ENCODE measurements at regions not wholly inside any gene's neighbourhood (a gene's known extent, or its start where the extent isn't known, plus 50 kb on each side); places are given as distances from the start of the nearest gene placed in this dataset.
"Not testable (repeated sequence)": the region's sequence is repeated elsewhere in the genome, so short reads cannot be mapped to it uniquely, and the experiment has no call there.

DNA sequence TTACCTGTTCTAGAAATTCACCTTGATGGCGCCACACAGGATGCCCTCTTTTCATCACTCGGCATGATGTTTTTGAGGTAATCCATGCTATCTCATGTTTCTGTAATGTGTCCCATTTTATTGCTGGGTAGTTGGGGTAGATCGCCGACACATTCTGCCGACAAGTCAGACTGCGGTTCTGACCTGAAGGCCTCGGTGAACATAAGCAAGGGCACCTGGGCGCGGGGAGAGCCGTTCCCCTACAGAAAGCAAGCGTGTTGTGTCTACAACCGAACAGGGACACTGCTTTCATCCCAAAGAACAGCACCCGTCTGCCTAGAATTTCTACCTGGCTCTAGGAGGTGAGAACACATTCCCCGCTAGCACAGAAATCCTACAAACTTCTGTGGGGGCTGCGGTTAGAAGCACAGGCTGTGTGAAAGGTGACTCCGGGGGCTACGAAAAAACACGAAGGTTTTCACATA is 149.2 kb downstream of the PPIAL4G start:
- Histone ChIP-seq H3K4me3 (ENCODE audit: low read depth in 2 of 2, low read length in 2 of 2) (peak overlapping the region; percentile 68 to 85), H3K4me1 (ENCODE audit: control insufficient read depth, insufficient read depth, low read length) (peaks cover 5% of the 10 kb centered on the region), H3K36me3 (ENCODE audit: control insufficient read depth, insufficient read depth, low read length) (no peaks in the 10 kb centered on the region), H3K27me3 (ENCODE audit: control insufficient read depth, insufficient read depth, low read length) (no peaks in the 10 kb centered on the region), H3K9me3 (ENCODE audit: control insufficient read depth, insufficient read depth, low read depth, low read length) (no peaks in the 10 kb centered on the region), H3K27ac (ENCODE audit: low read length) (peak overlapping the region; percentile 94)
- ATAC-seq: peak; percentile 21
- in situ Hi-C loops (cut with HindIII; ENCODE audit: low pct_unique_long_range_greater_than_20kb, low sequenced_read_pairs) (no loop called here), intact Hi-C loops (cut with micrococcal nuclease; ENCODE audit: unreplicated experiment) (loop anchor here (5.0 kb wide), 1 partner anchor 72 kb away; no protein-coding TSS in a partner anchor)
- no TSS peak for BruUV-seq (replicated peaks)
- DNase-seq (ENCODE audit: low read depth, low spot score): no peak
- ChIA-PET POLR2A (interaction anchor here (0.6 to 3.8 kb wide), 13 partner anchors 8 to 295 kb away, joined by 3 to 81 read pairs (median 3); no protein-coding TSS in a partner anchor), CTCF (no interaction called here)
- TF ChIP-seq POLR2AphosphoS5 (IDR thresholded peaks at IDR 0.05; ENCODE audit: low read depth, low read length) (no peak), SIN3A (IDR thresholded peaks at IDR 0.05; ENCODE audit: borderline replicate concordance, insufficient read depth, low read depth, low read length) (no peak), TCF7L2 (IDR thresholded peaks at IDR 0.05; ENCODE audit: low read depth, low read length) (no peak)
- TF ChIP-seq, protein P1, sequence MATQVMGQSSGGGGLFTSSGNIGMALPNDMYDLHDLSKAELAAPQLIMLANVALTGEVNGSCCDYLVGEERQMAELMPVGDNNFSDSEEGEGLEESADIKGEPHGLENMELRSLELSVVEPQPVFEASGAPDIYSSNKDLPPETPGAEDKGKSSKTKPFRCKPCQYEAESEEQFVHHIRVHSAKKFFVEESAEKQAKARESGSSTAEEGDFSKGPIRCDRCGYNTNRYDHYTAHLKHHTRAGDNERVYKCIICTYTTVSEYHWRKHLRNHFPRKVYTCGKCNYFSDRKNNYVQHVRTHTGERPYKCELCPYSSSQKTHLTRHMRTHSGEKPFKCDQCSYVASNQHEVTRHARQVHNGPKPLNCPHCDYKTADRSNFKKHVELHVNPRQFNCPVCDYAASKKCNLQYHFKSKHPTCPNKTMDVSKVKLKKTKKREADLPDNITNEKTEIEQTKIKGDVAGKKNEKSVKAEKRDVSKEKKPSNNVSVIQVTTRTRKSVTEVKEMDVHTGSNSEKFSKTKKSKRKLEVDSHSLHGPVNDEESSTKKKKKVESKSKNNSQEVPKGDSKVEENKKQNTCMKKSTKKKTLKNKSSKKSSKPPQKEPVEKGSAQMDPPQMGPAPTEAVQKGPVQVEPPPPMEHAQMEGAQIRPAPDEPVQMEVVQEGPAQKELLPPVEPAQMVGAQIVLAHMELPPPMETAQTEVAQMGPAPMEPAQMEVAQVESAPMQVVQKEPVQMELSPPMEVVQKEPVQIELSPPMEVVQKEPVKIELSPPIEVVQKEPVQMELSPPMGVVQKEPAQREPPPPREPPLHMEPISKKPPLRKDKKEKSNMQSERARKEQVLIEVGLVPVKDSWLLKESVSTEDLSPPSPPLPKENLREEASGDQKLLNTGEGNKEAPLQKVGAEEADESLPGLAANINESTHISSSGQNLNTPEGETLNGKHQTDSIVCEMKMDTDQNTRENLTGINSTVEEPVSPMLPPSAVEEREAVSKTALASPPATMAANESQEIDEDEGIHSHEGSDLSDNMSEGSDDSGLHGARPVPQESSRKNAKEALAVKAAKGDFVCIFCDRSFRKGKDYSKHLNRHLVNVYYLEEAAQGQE (IDR thresholded peaks at IDR 0.05; ENCODE audit: insufficient read depth in 1 of 2, low read depth in 2 of 2, low read length in 1 of 2): no peak
- TF ChIP-seq, protein P2, sequence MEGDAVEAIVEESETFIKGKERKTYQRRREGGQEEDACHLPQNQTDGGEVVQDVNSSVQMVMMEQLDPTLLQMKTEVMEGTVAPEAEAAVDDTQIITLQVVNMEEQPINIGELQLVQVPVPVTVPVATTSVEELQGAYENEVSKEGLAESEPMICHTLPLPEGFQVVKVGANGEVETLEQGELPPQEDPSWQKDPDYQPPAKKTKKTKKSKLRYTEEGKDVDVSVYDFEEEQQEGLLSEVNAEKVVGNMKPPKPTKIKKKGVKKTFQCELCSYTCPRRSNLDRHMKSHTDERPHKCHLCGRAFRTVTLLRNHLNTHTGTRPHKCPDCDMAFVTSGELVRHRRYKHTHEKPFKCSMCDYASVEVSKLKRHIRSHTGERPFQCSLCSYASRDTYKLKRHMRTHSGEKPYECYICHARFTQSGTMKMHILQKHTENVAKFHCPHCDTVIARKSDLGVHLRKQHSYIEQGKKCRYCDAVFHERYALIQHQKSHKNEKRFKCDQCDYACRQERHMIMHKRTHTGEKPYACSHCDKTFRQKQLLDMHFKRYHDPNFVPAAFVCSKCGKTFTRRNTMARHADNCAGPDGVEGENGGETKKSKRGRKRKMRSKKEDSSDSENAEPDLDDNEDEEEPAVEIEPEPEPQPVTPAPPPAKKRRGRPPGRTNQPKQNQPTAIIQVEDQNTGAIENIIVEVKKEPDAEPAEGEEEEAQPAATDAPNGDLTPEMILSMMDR (IDR thresholded peaks at IDR 0.05): no peak

DNA sequence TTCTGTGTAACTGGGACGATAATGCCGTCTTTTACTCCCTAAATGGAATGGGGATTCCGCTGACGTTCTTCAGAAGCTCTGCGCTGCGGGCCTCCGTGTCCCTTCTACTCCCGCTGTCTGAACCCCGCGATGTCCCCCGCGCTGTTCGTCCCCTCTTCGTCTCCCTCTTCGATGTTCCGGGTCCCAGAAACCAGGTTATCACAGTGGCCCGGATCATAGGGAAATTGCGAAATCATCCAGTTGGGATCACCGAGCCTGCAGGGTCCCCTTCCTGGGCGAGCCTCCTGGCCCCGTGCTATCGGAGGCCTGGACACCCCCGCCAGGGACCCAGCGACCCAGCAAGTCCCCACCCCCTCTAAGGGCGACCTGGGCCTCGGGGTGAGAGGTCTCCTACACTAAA is 154.2 kb downstream of the PPIAL4G start:
- Histone ChIP-seq H3K4me3 (ENCODE audit: low read depth in 2 of 2, low read length in 2 of 2) (no peak overlapping the region), H3K36me3 (ENCODE audit: control insufficient read depth, insufficient read depth, low read length) (no peaks in the 10 kb centered on the region), H3K4me1 (ENCODE audit: control insufficient read depth, insufficient read depth, low read length) (peaks cover 5% of the 10 kb centered on the region), H3K9me3 (ENCODE audit: control insufficient read depth, insufficient read depth, low read depth, low read length) (no peaks in the 10 kb centered on the region), H3K27ac (ENCODE audit: low read length) (no peak overlapping the region), H3K27me3 (ENCODE audit: control insufficient read depth, insufficient read depth, low read length) (no peaks in the 10 kb centered on the region)
- CTCF ChIA-PET: no interaction called here
- DNase-seq (ENCODE audit: low read depth, low spot score) (no peak), ATAC-seq (no peak)
- TF ChIP-seq, protein P2 (IDR thresholded peaks at IDR 0.05): no peak
- TF ChIP-seq, protein P1 (IDR thresholded peaks at IDR 0.05; ENCODE audit: insufficient read depth in 1 of 2, low read depth in 2 of 2, low read length in 1 of 2): no peak
- TF ChIP-seq POLR2AphosphoS5 (IDR thresholded peaks at IDR 0.05; ENCODE audit: low read depth, low read length) (no peak), TCF7L2 (IDR thresholded peaks at IDR 0.05; ENCODE audit: low read depth, low read length) (no peak), SIN3A (IDR thresholded peaks at IDR 0.05; ENCODE audit: borderline replicate concordance, insufficient read depth, low read depth, low read length) (no peak)
- no TSS peak for BruUV-seq (replicated peaks)
- in situ Hi-C loops (cut with HindIII; ENCODE audit: low pct_unique_long_range_greater_than_20kb, low sequenced_read_pairs) (no loop called here), intact Hi-C loops (cut with micrococcal nuclease; ENCODE audit: unreplicated experiment) (no loop called here)
- POLR2A ChIA-PET: no interaction called here

DNA sequence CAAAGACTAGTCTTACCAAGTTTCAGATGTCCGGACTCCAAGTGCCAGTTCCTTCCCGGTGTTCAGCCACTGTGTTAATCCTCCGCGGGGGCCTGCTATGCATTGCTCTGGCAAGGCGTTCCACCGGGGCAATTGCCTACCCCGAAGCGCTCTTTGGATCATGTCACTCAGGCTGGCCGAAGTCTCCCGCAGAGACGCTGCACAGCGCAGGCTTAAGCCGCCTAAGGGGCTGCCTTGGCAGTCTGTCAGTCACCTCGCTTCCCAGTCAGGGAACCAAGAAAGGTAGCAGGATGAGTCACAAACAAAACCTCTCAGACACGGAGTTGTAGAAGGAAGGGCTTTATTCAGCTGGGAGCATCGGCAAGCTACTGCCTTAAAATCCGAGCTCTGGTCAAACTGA is 158.1 kb downstream of the PPIAL4G start:
- DNase-seq (ENCODE audit: low read depth, low spot score); in situ Hi-C loops (cut with HindIII; ENCODE audit: low pct_unique_long_range_greater_than_20kb, low sequenced_read_pairs); ATAC-seq; CTCF ChIA-PET; H3K27ac ChIP-seq (ENCODE audit: low read length); H3K36me3 ChIP-seq (ENCODE audit: control insufficient read depth, insufficient read depth, low read length); H3K9me3 ChIP-seq (ENCODE audit: control insufficient read depth, insufficient read depth, low read depth, low read length); intact Hi-C loops (cut with micrococcal nuclease; ENCODE audit: unreplicated experiment); H3K4me3 ChIP-seq (ENCODE audit: low read depth in 2 of 2, low read length in 2 of 2); BruUV-seq (replicated peaks); H3K4me1 ChIP-seq (ENCODE audit: control insufficient read depth, insufficient read depth, low read length); H3K27me3 ChIP-seq (ENCODE audit: control insufficient read depth, insufficient read depth, low read length): not testable (repeated sequence)
- POLR2A ChIA-PET: interaction anchor here (0.7 to 1.0 kb wide), 2 partner anchors 9 to 64 kb away, joined by 3 read pairs; no protein-coding TSS in a partner anchor
